Large intestine (tissue), 3 donors: ENCODE measurements at regions not wholly inside any gene's neighbourhood (a gene's known extent, or its start where the extent isn't known, plus 50 kb on each side); places are given as distances from the start of the nearest gene placed in this dataset.

Experiments
- DNase-seq, 2 donors: peaks; one replicate each; pipeline versions ENCODE4 v3.0.0 to v3.0.0-alpha.2; 2013
- H3K27ac ChIP-seq: one replicate; pipeline ENCODE4 v1.5.1; 2013; ENCODE audit warnings: low read length
- H3K27me3 ChIP-seq: 2 replicates; pipeline ENCODE4 v1.6.1; 2013; ENCODE audit warnings: low read length; ENCODE audit not compliant: control insufficient read depth, insufficient read depth
- H3K36me3 ChIP-seq: 2 replicates; pipeline ENCODE4 v1.6.1; 2013; ENCODE audit warnings: low read length; ENCODE audit not compliant: control insufficient read depth, insufficient read depth
- H3K4me1 ChIP-seq: one replicate; pipeline ENCODE4 v1.6.1; 2013; ENCODE audit warnings: low read length; ENCODE audit not compliant: control insufficient read depth, insufficient read depth
- H3K4me3 ChIP-seq: one replicate; pipeline ENCODE4 v1.5.1; 2013; ENCODE audit warnings: low read length
- H3K9me3 ChIP-seq: one replicate; pipeline ENCODE4 v1.6.1; 2013; ENCODE audit warnings: mild to moderate bottlenecking, low read depth, low read length, moderate library complexity; ENCODE audit not compliant: control insufficient read depth
- WGBS: methylation state at CpG from one replicate; pipeline ENCODE4 v1.1.5; 2013; ENCODE audit warnings: low lambda C conversion rate; ENCODE audit not compliant: insufficient coverage; 5-methylcytosine and 5-hydroxymethylcytosine counted together

GRCh38 chr4:58767598-58767997 lies 1657.4 kb upstream of the IGFBP7 start:
- Histone ChIP-seq H3K27me3 (no peaks in the 10 kb centered on the region), H3K4me3 (no peak overlapping the region), H3K36me3 (no peaks in the 10 kb centered on the region), H3K27ac (no peak overlapping the region), H3K9me3 (no peaks in the 10 kb centered on the region), H3K4me1 (no peaks in the 10 kb centered on the region)
- no peak for DNase-seq
- no CpG with 5 or more reads among the region's 1 CpG for WGBS

GRCh38 chr4:58766763-58767162 lies 1656.6 kb upstream of the IGFBP7 start:
- no peaks in the 10 kb centered on the region for H3K27me3 ChIP-seq
- H3K36me3 ChIP-seq = no peaks in the 10 kb centered on the region
- H3K4me1 ChIP-seq = no peaks in the 10 kb centered on the region
- no peak for DNase-seq
- no peak overlapping the region for H3K27ac ChIP-seq
- WGBS = 100% methylated on average over 1 of the region's 2 CpGs
- H3K9me3 ChIP-seq = no peaks in the 10 kb centered on the region
- H3K4me3 ChIP-seq = no peak overlapping the region

- Histone ChIP-seq H3K4me1 (no peaks in the 10 kb centered on the region), H3K27me3 (no peaks in the 10 kb centered on the region), H3K9me3 (no peaks in the 10 kb centered on the region), H3K36me3 (no peaks in the 10 kb centered on the region), H3K27ac (no peak overlapping the region), H3K4me3 (no peak overlapping the region)
- no peak for DNase-seq
- WGBS = 100% methylated on average over 1 of the region's 2 CpGs
Measured at GRCh38 chr4:58761563-58761962, 1651.4 kb upstream of the IGFBP7 start.

GRCh38 chr4:58760737-58761136 lies 1650.6 kb upstream of the IGFBP7 start:
- H3K27me3 ChIP-seq = no peaks in the 10 kb centered on the region
- no peak for DNase-seq
- no peak overlapping the region for H3K27ac ChIP-seq
- no peaks in the 10 kb centered on the region for H3K9me3 ChIP-seq
- no peak overlapping the region for H3K4me3 ChIP-seq
- H3K36me3 ChIP-seq = no peaks in the 10 kb centered on the region
- H3K4me1 ChIP-seq = no peaks in the 10 kb centered on the region

- DNase-seq = no peak
- H3K9me3 ChIP-seq = no peaks in the 10 kb centered on the region
- 67% methylated on average over 1 of the region's 1 CpG for WGBS
- H3K4me3 ChIP-seq = no peak overlapping the region
- no peaks in the 10 kb centered on the region for H3K4me1 ChIP-seq
- no peaks in the 10 kb centered on the region for H3K36me3 ChIP-seq
- no peak overlapping the region for H3K27ac ChIP-seq
- no peaks in the 10 kb centered on the region for H3K27me3 ChIP-seq
Measured at GRCh38 chr4:58760100-58760499, 1649.9 kb upstream of the IGFBP7 start.

- Histone ChIP-seq H3K36me3 (no peaks in the 10 kb centered on the region), H3K27ac (peak overlapping the region; percentile 51)
- DNase-seq = peak; percentile 81 to 83
Measured at GRCh38 chr4:58749206-58749605, 1639.0 kb upstream of the IGFBP7 start.

GRCh38 chr4:58740897-58741296 lies 1630.7 kb upstream of the IGFBP7 start:
- H3K4me1 ChIP-seq = no peaks in the 10 kb centered on the region
- H3K36me3 ChIP-seq = no peaks in the 10 kb centered on the region
- H3K27me3 ChIP-seq = no peaks in the 10 kb centered on the region
- DNase-seq = no peak
- H3K4me3 ChIP-seq = no peak overlapping the region
- H3K9me3 ChIP-seq = no peaks in the 10 kb centered on the region
- no peak overlapping the region for H3K27ac ChIP-seq

More at GRCh38 chr4:58749206-58749605, 1639.0 kb upstream of the IGFBP7 start:
- H3K4me3 ChIP-seq = no peak overlapping the region
- no CpG with 5 or more reads among the region's 8 CpGs for WGBS
- H3K4me1 ChIP-seq = peaks cover 4% of the 10 kb centered on the region
- H3K9me3 ChIP-seq = no peaks in the 10 kb centered on the region
- H3K27me3 ChIP-seq = no peaks in the 10 kb centered on the region

- no CpG with 5 or more reads among the region's 1 CpG for WGBS
Measured at GRCh38 chr4:58739275-58739674, 1629.1 kb upstream of the IGFBP7 start.

GRCh38 chr4:58738375-58738774 lies 1628.2 kb upstream of the IGFBP7 start:
- no peaks in the 10 kb centered on the region for H3K27me3 ChIP-seq
- H3K9me3 ChIP-seq = no peaks in the 10 kb centered on the region
- no peak overlapping the region for H3K4me3 ChIP-seq
- H3K27ac ChIP-seq = no peak overlapping the region
- no peaks in the 10 kb centered on the region for H3K36me3 ChIP-seq
- H3K4me1 ChIP-seq = no peaks in the 10 kb centered on the region
- DNase-seq = no peak

More at GRCh38 chr4:58739275-58739674, 1629.1 kb upstream of the IGFBP7 start:
- DNase-seq = no peak
- no peak overlapping the region for H3K27ac ChIP-seq
- no peaks in the 10 kb centered on the region for H3K9me3 ChIP-seq
- no peaks in the 10 kb centered on the region for H3K27me3 ChIP-seq
- H3K36me3 ChIP-seq = no peaks in the 10 kb centered on the region
- no peaks in the 10 kb centered on the region for H3K4me1 ChIP-seq
- H3K4me3 ChIP-seq = no peak overlapping the region

GRCh38 chr4:58734030-58734674 lies 1624.0 kb upstream of the IGFBP7 start:
- DNase-seq = no peak
- H3K27ac ChIP-seq = no peak overlapping the region
- no CpG with 5 or more reads among the region's 1 CpG for WGBS
- H3K27me3 ChIP-seq = no peaks in the 10 kb centered on the region
- H3K36me3 ChIP-seq = no peaks in the 10 kb centered on the region
- no peak overlapping the region for H3K4me3 ChIP-seq
- no peaks in the 10 kb centered on the region for H3K9me3 ChIP-seq
- H3K4me1 ChIP-seq = no peaks in the 10 kb centered on the region

GRCh38 chr4:58732973-58733372 lies 1622.8 kb upstream of the IGFBP7 start:
- H3K27ac ChIP-seq = no peak overlapping the region
- H3K4me1 ChIP-seq = no peaks in the 10 kb centered on the region
- DNase-seq = no peak
- H3K36me3 ChIP-seq = no peaks in the 10 kb centered on the region
- no peaks in the 10 kb centered on the region for H3K9me3 ChIP-seq
- H3K27me3 ChIP-seq = no peaks in the 10 kb centered on the region
- no peak overlapping the region for H3K4me3 ChIP-seq
- 90% methylated on average over 2 of the region's 2 CpGs for WGBS
